ENCODE measurements at regions not wholly inside any gene's neighbourhood (a gene's known extent, or its start where the extent isn't known, plus 50 kb on each side); places are given as distances from the start of the nearest gene placed in this dataset.

GRCh38 chr12:5236022-5236640 is 192.5 kb downstream of the KCNA5 start:
- no peak overlapping the region for H3K4me2 ChIP-seq
- H3K4me1 ChIP-seq (ENCODE audit: low read depth, poor library complexity, severe bottlenecking), result no peaks in the 10 kb centered on the region
- H3K79me2 ChIP-seq (ENCODE audit: insufficient read depth, low read depth), result no peaks in the 10 kb centered on the region
- no peaks in the 10 kb centered on the region for H3K36me3 ChIP-seq (ENCODE audit: insufficient read depth)
- no peaks in the 10 kb centered on the region for H3K27me3 ChIP-seq (ENCODE audit: insufficient read depth, low read depth)
- H3K27ac ChIP-seq, result no peak overlapping the region
- no peaks in the 10 kb centered on the region for H4K20me1 ChIP-seq (ENCODE audit: insufficient read depth)
- H3K9ac ChIP-seq, result no peak overlapping the region
- no peak overlapping the region for H2AFZ ChIP-seq (ENCODE audit: low read depth)
- no peak for TF ChIP-seq CTCF (conservative IDR thresholded peaks at IDR 0.05; ENCODE audit: low read depth, low read length)
- no peak overlapping the region for H3K4me3 ChIP-seq (IDR thresholded peaks at IDR 0.05; ENCODE audit: insufficient read depth, low read depth, low read length)

DNA sequence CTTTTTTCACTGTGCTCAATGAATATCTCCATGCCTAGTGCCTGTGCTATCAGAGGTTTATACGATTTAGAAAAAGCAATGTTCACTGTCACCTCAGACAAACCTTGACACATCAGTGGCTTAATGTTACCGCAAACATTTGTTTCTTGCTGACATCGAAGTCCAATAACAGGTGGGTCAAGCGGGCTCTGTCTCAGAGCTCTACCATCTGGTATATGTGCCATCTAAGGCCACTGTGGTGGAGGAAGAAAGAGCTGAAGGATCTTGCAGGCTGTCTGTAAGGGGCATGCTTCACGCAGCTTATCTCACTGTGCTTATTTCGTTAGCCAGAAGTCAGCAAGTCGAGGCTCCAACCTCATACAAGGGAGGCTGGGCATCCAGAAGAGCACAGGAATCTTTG is 189.5 kb upstream of the NTF3 start:
- no peak for TF ChIP-seq CTCF (conservative IDR thresholded peaks at IDR 0.05; ENCODE audit: low read depth, low read length)
- no peak overlapping the region for H2AFZ ChIP-seq (ENCODE audit: low read depth)
- no peaks in the 10 kb centered on the region for H3K79me2 ChIP-seq (ENCODE audit: insufficient read depth, low read depth)
- H3K4me2 ChIP-seq, result no peak overlapping the region
- H3K36me3 ChIP-seq (ENCODE audit: insufficient read depth), result no peaks in the 10 kb centered on the region
- no peak overlapping the region for H3K9ac ChIP-seq
- H3K27me3 ChIP-seq (ENCODE audit: insufficient read depth, low read depth), result no peaks in the 10 kb centered on the region
- H3K4me1 ChIP-seq (ENCODE audit: low read depth, poor library complexity, severe bottlenecking), result no peaks in the 10 kb centered on the region
- no peaks in the 10 kb centered on the region for H4K20me1 ChIP-seq (ENCODE audit: insufficient read depth)
- H3K27ac ChIP-seq, result no peak overlapping the region
- no peak overlapping the region for H3K4me3 ChIP-seq (IDR thresholded peaks at IDR 0.05; ENCODE audit: insufficient read depth, low read depth, low read length)

GRCh38 chr12:5243014-5243413 is 188.9 kb upstream of the NTF3 start:
- no peak for TF ChIP-seq CTCF (conservative IDR thresholded peaks at IDR 0.05; ENCODE audit: low read depth, low read length)
- no peak overlapping the region for H3K9ac ChIP-seq
- H3K27ac ChIP-seq, result no peak overlapping the region
- no peaks in the 10 kb centered on the region for H4K20me1 ChIP-seq (ENCODE audit: insufficient read depth)
- no peaks in the 10 kb centered on the region for H3K36me3 ChIP-seq (ENCODE audit: insufficient read depth)
- H2AFZ ChIP-seq (ENCODE audit: low read depth), result no peak overlapping the region
- H3K4me1 ChIP-seq (ENCODE audit: low read depth, poor library complexity, severe bottlenecking), result no peaks in the 10 kb centered on the region
- no peaks in the 10 kb centered on the region for H3K27me3 ChIP-seq (ENCODE audit: insufficient read depth, low read depth)
- H3K4me2 ChIP-seq, result no peak overlapping the region
- no peak overlapping the region for H3K4me3 ChIP-seq (IDR thresholded peaks at IDR 0.05; ENCODE audit: insufficient read depth, low read depth, low read length)
- no peaks in the 10 kb centered on the region for H3K79me2 ChIP-seq (ENCODE audit: insufficient read depth, low read depth)

GRCh38 chr12:5244513-5244972 is 187.4 kb upstream of the NTF3 start:
- H3K9ac ChIP-seq, result no peak overlapping the region

More at GRCh38 chr12:5244513-5244972, 187.4 kb upstream of the NTF3 start:
- Histone ChIP-seq H3K79me2 (ENCODE audit: insufficient read depth, low read depth) (no peaks in the 10 kb centered on the region), H3K4me3 (IDR thresholded peaks at IDR 0.05; ENCODE audit: insufficient read depth, low read depth, low read length) (no peak overlapping the region), H3K4me1 (ENCODE audit: low read depth, poor library complexity, severe bottlenecking) (no peaks in the 10 kb centered on the region), H3K36me3 (ENCODE audit: insufficient read depth) (no peaks in the 10 kb centered on the region), H3K27ac (no peak overlapping the region), H2AFZ (ENCODE audit: low read depth) (no peak overlapping the region), H4K20me1 (ENCODE audit: insufficient read depth) (no peaks in the 10 kb centered on the region), H3K4me2 (no peak overlapping the region), H3K27me3 (ENCODE audit: insufficient read depth, low read depth) (no peaks in the 10 kb centered on the region)
- no peak for TF ChIP-seq CTCF (conservative IDR thresholded peaks at IDR 0.05; ENCODE audit: low read depth, low read length)
